ENCODE measurements at regions not wholly inside any gene's neighbourhood (a gene's known extent, or its start where the extent isn't known, plus 50 kb on each side); places are given as distances from the start of the nearest gene placed in this dataset.

DNA sequence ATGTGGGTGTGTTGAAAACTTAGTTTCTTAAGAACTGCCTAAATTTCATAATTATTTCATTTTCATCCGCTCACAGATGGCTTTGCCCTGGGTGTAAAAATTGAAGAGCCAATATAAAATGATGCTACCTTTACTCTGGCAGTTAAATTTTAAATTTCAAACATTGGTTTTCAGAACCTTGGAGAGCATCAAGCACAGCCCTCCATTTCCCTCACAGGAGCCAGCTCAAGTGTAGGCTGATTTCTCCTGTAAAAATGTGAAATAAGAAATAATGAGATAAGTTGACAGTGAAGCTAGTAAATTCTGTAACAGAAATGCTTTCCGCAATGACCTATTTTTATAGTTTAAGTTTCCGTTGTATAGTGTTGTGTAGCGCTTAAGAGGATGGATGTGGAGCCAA, 53.9 kb upstream of the AKT3 start:
- no peak overlapping the region for H3K4me3 ChIP-seq (ENCODE audit: control insufficient read depth, low read depth, low read length)
- TF ChIP-seq, protein P1, sequence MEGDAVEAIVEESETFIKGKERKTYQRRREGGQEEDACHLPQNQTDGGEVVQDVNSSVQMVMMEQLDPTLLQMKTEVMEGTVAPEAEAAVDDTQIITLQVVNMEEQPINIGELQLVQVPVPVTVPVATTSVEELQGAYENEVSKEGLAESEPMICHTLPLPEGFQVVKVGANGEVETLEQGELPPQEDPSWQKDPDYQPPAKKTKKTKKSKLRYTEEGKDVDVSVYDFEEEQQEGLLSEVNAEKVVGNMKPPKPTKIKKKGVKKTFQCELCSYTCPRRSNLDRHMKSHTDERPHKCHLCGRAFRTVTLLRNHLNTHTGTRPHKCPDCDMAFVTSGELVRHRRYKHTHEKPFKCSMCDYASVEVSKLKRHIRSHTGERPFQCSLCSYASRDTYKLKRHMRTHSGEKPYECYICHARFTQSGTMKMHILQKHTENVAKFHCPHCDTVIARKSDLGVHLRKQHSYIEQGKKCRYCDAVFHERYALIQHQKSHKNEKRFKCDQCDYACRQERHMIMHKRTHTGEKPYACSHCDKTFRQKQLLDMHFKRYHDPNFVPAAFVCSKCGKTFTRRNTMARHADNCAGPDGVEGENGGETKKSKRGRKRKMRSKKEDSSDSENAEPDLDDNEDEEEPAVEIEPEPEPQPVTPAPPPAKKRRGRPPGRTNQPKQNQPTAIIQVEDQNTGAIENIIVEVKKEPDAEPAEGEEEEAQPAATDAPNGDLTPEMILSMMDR (IDR thresholded peaks at IDR 0.05; ENCODE audit: control insufficient read depth, insufficient read depth, low read depth, low read length, missing control alignments) = no peak
- no peak for DNase-seq (ENCODE audit: low read depth)

DNA sequence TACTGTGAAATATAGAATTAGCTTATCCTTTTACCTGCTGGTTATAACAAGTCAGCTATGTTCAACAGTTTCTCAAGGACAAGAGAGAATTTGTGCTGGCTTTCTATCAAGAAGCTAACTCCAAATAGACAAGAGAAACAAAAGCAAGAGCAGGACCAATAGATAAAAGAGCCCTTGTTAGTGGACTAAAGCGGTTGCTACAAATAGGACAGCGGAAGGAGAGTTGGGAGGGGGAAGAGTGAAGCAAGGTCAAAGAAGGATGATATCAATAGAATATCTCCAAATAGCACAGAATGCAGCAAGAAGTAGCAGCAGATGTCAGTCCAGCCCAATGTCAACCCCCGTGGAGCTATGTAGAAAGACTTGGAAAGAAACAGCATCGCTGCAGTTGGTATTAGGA, 53.0 kb upstream of the AKT3 start:
- H3K4me3 ChIP-seq (ENCODE audit: control insufficient read depth, low read depth, low read length) = no peak overlapping the region
- TF ChIP-seq, protein P1 (IDR thresholded peaks at IDR 0.05; ENCODE audit: control insufficient read depth, insufficient read depth, low read depth, low read length, missing control alignments) = no peak
- no peak for DNase-seq (ENCODE audit: low read depth)

DNA sequence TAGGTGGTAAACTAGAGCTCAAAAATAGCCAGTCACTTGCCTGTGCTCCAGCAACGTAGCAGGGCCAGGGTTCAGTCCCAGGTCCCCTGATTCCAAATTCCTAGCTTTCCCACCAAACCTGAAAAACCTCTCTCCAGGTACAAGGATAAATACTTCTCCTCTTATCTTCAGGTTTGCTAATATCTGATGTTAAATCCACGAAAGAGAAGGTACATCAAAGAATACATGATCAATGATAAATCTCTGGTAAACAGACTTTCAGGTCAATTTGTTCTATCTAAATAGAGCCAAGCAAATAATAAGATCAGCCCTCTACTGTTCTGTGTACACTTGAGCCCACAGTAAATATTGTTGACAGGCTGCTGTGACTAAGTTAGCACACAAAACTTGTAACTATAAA, 52.1 kb upstream of the AKT3 start:
- H3K4me3 ChIP-seq (ENCODE audit: control insufficient read depth, low read depth, low read length) = no peak overlapping the region
- no peak for DNase-seq (ENCODE audit: low read depth)

More for the DNA sequence above, 52.1 kb upstream of the AKT3 start:
- TF ChIP-seq, protein P1 (IDR thresholded peaks at IDR 0.05; ENCODE audit: control insufficient read depth, insufficient read depth, low read depth, low read length, missing control alignments) = no peak
